ENCODE measurements at regions not wholly inside any gene's neighbourhood (a gene's known extent, or its start where the extent isn't known, plus 50 kb on each side); places are given as distances from the start of the nearest gene placed in this dataset.

DNA sequence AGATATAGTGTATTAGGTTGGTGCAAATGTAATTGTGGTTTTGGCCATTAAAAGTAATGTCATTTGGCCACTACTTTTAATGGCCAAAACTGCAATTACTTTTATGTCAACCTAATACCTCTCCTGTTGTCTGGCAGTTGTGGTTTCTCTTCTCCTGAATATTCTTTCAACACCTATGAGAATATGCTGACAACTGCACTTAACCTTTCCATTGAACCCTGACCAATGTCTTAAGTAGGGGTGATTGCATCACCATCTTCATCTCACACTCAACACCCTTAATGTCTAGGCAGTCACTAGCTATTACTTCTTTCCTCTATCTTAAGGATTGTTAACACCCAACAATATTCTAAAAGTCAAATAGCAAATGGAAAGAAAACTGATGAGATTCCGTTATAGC lies 200.5 kb upstream of the HSF2 start:
- TF ChIP-seq, protein P1, sequence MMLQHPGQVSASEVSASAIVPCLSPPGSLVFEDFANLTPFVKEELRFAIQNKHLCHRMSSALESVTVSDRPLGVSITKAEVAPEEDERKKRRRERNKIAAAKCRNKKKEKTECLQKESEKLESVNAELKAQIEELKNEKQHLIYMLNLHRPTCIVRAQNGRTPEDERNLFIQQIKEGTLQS (IDR thresholded peaks at IDR 0.05), result peak; percentile 16; the same call in 1 of the 2 replicates
- TF ChIP-seq, protein P1 (CRISPR knock-in tag; conservative IDR thresholded peaks at IDR 0.05), result no peak
- no peak for TF ChIP-seq KAT7 (CRISPR knock-in tag; IDR thresholded peaks at IDR 0.05; ENCODE audit: borderline replicate concordance)
- Histone ChIP-seq H3K27ac (ENCODE audit: extremely low read depth, low read depth, low read length) (no peak overlapping the region), H2AFZ (ENCODE audit: low read depth, low read length) (no peak overlapping the region), H3K9me1 (ENCODE audit: control insufficient read depth, insufficient read depth, low read length) (no peaks in the 10 kb centered on the region), H3K4me1 (replicated peaks in 1 of 2; ENCODE audit: control insufficient read depth in 2 of 2, insufficient read depth in 2 of 2, low read length in 2 of 2) (no peaks in the 10 kb centered on the region), H3K4me3 (no peak overlapping the region), H4K20me1 (replicated peaks; ENCODE audit: control insufficient read depth, insufficient read depth, low read length) (no peaks in the 10 kb centered on the region), H3K36me3 (ENCODE audit: control insufficient read depth, insufficient read depth, low read length) (no peaks in the 10 kb centered on the region), H3K4me2 (ENCODE audit: insufficient read depth, low read length) (no peak overlapping the region), H3K27me3 (ENCODE audit: control insufficient read depth in 2 of 2, insufficient read depth in 2 of 2, low read length in 2 of 2) (no peaks in the 10 kb centered on the region), H3K9me3 (replicated peaks; ENCODE audit: control insufficient read depth, insufficient read depth, low read depth, low read length) (no peaks in the 10 kb centered on the region), H3K9ac (ENCODE audit: insufficient read depth in 1 of 2, low read depth in 2 of 2, low read length in 2 of 2) (no peak overlapping the region), H3K79me2 (ENCODE audit: control insufficient read depth, insufficient read depth, low read length) (no peaks in the 10 kb centered on the region)
- DNase-seq (ENCODE audit: extremely low read depth in 1 of 4, low spot score in 3 of 4), result no peak
- FAIRE-seq, result no peak
- intact Hi-C loops (cut with micrococcal nuclease), result no loop called here
- ChIA-PET CTCF (ENCODE audit: low intra/inter-chr PET ratio) (no interaction called here), POLR2A (no interaction called here)
- no TSS peak for BruUV-seq (replicated peaks)
- 0% methylated on average over 1 of the region's 1 CpG for WGBS (ENCODE audit: insufficient coverage, low coverage, missing lambda C conversion rate)
- no peak for ATAC-seq
- in situ Hi-C loops (cut with MboI), result no loop called here

DNA sequence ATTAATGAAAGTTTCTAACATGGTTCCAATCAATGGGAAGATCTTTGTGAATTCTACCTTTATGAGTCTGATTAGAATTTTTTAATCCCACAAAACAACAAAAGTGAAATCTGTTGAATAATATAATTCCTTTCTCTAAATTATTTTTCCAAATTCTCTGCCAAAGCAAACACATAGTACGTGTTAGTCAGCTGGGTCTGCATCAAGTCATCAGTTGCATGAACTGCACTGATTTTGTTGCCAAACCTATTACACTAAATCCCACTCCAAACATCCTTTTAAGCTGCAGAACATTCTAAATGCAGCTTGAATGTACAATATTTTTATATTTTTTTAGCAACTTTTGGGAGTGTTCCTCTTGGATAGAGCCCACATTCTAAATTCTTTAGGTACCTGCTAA lies 199.0 kb upstream of the HSF2 start:
- TF ChIP-seq ZC3H11A (IDR thresholded peaks at IDR 0.05; ENCODE audit: low read depth, low read length) (no peak), RBM25 (IDR thresholded peaks at IDR 0.05; ENCODE audit: low read depth, low read length, severe bottlenecking) (no peak), GTF2F1 (IDR thresholded peaks at IDR 0.05; ENCODE audit: low read depth, low read length) (no peak), FOXA3 (CRISPR knock-in tag; conservative IDR thresholded peaks at IDR 0.05 in 1 of 2, IDR thresholded peaks at IDR 0.05 in 1 of 2) (no peak), NONO (IDR thresholded peaks at IDR 0.05; ENCODE audit: low read depth in 2 of 2, low read length in 1 of 2) (no peak), BRD9 (IDR thresholded peaks at IDR 0.05; ENCODE audit: low read depth, partially characterized antibody) (no peak), MAFK (IDR thresholded peaks at IDR 0.05; ENCODE audit: low read length) (no peak), ZNF586 (CRISPR knock-in tag; conservative IDR thresholded peaks at IDR 0.05) (no peak), PHF20 (IDR thresholded peaks at IDR 0.05; ENCODE audit: partially characterized antibody) (no peak), MEF2A (IDR thresholded peaks at IDR 0.05; ENCODE audit: control insufficient read depth, low read depth, low read length) (no peak)
- TF ChIP-seq, protein P2, sequence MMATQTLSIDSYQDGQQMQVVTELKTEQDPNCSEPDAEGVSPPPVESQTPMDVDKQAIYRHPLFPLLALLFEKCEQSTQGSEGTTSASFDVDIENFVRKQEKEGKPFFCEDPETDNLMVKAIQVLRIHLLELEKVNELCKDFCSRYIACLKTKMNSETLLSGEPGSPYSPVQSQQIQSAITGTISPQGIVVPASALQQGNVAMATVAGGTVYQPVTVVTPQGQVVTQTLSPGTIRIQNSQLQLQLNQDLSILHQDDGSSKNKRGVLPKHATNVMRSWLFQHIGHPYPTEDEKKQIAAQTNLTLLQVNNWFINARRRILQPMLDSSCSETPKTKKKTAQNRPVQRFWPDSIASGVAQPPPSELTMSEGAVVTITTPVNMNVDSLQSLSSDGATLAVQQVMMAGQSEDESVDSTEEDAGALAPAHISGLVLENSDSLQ (IDR thresholded peaks at IDR 0.05), result no peak
- TF ChIP-seq, protein P3, sequence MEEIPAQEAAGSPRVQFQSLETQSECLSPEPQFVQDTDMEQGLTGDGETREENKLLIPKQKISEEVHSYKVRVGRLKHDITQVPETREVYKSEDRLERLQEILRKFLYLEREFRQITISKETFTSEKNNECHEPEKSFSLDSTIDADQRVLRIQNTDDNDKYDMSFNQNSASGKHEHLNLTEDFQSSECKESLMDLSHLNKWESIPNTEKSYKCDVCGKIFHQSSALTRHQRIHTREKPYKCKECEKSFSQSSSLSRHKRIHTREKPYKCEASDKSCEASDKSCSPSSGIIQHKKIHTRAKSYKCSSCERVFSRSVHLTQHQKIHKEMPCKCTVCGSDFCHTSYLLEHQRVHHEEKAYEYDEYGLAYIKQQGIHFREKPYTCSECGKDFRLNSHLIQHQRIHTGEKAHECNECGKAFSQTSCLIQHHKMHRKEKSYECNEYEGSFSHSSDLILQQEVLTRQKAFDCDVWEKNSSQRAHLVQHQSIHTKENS (CRISPR knock-in tag; IDR thresholded peaks at IDR 0.05), result no peak
- no peak overlapping the region for H3K4me3 ChIP-seq
- H3K27me3 ChIP-seq (ENCODE audit: control insufficient read depth in 2 of 2, insufficient read depth in 2 of 2, low read length in 2 of 2), result no peaks in the 10 kb centered on the region
- no peaks in the 10 kb centered on the region for H3K9me3 ChIP-seq (replicated peaks; ENCODE audit: control insufficient read depth, insufficient read depth, low read depth, low read length)
- FAIRE-seq, result no peak
- no peaks in the 10 kb centered on the region for H3K36me3 ChIP-seq (ENCODE audit: control insufficient read depth, insufficient read depth, low read length)
- BruUV-seq (replicated peaks), result no TSS peak
- WGBS (ENCODE audit: insufficient coverage, low coverage, missing lambda C conversion rate), result 6% methylated on average over 1 of the region's 1 CpG
- no peak overlapping the region for H2AFZ ChIP-seq (ENCODE audit: low read depth, low read length)
- H3K4me2 ChIP-seq (ENCODE audit: insufficient read depth, low read length), result no peak overlapping the region
- no peaks in the 10 kb centered on the region for H3K79me2 ChIP-seq (ENCODE audit: control insufficient read depth, insufficient read depth, low read length)
- H3K9me1 ChIP-seq (ENCODE audit: control insufficient read depth, insufficient read depth, low read length), result no peaks in the 10 kb centered on the region
- H3K27ac ChIP-seq (ENCODE audit: extremely low read depth, low read depth, low read length), result no peak overlapping the region
- in situ Hi-C loops (cut with MboI) (no loop called here), intact Hi-C loops (cut with micrococcal nuclease) (no loop called here)
- no peaks in the 10 kb centered on the region for H4K20me1 ChIP-seq (replicated peaks; ENCODE audit: control insufficient read depth, insufficient read depth, low read length)
- H3K4me1 ChIP-seq (replicated peaks in 1 of 2; ENCODE audit: control insufficient read depth in 2 of 2, insufficient read depth in 2 of 2, low read length in 2 of 2), result no peaks in the 10 kb centered on the region
- ATAC-seq, result no peak
- ChIA-PET CTCF (ENCODE audit: low intra/inter-chr PET ratio) (no interaction called here), POLR2A (no interaction called here)
- H3K9ac ChIP-seq (ENCODE audit: insufficient read depth in 1 of 2, low read depth in 2 of 2, low read length in 2 of 2), result no peak overlapping the region
- DNase-seq (ENCODE audit: extremely low read depth in 1 of 4, low spot score in 3 of 4), result no peak

Data from K562 (cell line).